Activated CD8-positive, alpha-beta memory T cell treated with anti-CD3 and anti-CD28 coated beads for 36 hours (primary cell): ENCODE measurements at regions not wholly inside any gene's neighbourhood (a gene's known extent, or its start where the extent isn't known, plus 50 kb on each side); places are given as distances from the start of the nearest gene placed in this dataset.

Source experiments
- CTCF ChIA-PET: fragments of 350-600 bp; sonication (Branson Sonifier 250); formaldehyde crosslinking; loops from one replicate; lab custom pipeline; 2021; ENCODE audit warnings: antibody characterized with exemption; lab: Charles Lee
- POLR2A ChIA-PET: fragments of 350-600 bp; sonication (Branson Sonifier 250); formaldehyde crosslinking; loops from one replicate; lab custom pipeline; 2021; ENCODE audit warnings: antibody characterized with exemption; lab: Charles Lee

DNA sequence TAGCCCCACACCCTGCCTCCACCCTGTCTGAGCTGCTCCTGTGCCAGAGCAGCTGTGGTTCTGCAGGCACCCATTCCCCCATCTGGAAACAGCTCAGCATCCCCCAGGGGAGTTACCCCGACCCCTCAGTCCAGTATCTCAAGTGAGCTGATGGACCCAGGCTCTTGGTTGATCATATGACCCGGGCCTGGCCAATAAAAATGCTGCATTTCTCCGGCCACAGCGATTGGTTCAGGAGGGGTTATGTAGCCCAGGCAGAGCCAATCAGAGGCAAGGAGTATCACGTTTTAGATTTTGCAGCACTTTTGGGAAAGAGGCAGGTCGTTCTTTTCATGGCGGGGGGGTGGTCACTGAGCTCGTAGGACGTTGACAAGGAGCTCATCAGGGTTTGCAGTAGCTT, 120.8 kb downstream of the TPRA1 start:
- ChIA-PET CTCF (no interaction called here), POLR2A (no interaction called here)

DNA sequence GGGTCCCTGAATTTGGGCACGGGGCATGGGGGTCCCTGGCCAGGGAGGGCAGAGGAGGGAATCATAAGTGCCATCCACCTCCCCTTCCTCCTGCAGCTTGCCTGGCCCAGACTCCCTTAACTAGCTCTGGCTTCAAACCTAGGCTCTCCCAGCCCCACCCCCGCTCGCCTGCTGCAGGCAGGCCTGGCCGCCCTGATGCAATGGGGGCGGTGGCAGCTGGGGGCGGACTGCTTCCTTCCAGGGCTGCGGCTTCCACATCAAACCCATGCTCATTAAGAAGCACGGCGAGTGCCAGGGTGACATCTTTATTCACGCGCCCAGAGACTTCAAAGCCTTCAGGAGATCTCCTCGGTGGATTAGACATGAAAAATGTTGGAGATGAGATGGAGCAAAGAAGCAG, 123.1 kb downstream of the TPRA1 start:
- ChIA-PET POLR2A (no interaction called here), CTCF (no interaction called here)

DNA sequence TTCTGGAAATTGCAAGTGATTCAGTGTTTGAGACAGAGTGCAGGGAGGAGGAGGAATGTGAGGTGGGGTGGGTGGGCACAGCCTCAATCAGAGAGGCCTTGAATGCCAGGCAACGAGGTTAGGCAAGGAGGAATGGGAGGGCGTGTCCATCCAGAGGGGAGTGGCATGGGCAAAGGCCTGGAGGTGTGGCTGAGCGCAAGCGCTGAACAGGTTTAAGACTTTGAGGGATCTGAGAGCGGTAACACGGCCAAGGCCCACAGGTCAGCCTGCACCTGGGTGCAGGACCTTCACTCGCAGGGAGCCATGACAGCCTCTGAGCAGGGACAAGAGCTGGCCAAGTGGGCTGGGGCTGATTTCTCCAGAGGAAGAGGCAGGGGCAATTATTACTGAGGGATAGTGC, 125.9 kb downstream of the TPRA1 start:
- CTCF ChIA-PET = no interaction called here
- POLR2A ChIA-PET = no interaction called here

DNA sequence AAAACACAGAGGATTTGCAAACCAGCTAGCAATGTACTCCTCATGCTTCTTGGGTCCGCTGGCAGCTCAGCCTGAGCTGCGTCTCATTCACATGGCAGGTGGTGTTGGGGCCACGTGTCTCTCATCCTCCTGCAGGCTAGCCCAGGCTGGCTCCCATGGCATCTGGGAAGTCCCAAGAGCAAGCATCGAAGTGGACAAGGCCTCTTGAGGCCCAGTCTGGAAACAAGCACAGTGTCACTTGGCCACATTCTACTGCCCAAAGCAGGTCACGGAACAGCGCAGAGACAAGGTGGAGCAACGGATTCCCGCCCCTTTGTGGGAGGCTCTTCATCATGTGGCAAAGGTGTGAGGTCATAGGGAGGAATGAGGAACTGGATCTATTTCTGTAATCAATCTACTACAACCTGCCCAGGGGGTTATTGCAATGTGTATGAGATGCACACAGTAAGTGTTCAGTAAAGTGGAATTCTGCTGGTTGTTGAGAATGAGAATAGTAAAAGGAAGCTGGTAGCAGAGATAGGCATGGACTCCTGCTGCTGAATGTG, 128.3 kb downstream of the TPRA1 start:
- ChIA-PET CTCF (no interaction called here), POLR2A (no interaction called here)

DNA sequence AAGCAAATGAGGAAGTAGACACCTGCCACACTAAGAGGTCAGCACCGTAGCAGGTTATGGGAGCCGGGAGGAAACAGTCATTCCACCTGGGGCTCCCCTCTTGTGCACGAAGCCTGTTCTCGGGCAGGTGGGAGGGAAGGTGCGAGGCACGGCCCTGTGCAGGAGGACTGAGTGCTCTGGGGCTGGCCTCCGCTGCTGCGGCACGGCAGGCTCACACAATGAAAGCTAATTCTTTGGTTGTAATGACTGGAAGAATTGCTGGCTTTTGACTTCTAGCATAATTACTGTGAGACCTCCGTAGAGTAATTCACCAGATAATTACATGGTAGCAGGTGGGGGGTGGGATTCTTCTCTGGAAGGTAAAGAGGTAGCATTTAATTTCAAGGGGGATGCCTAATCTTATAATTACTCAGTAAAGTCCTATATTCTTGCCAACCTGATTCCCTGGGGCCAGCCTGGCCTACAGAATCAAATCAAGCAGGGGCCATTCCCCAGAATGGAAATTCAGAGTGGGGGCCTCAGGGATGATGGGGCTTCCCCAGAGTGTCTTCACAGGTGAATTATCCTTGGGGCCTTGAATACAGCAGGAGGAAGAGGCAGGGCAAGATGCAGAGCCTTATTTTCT, 129.1 kb downstream of the TPRA1 start:
- ChIA-PET POLR2A (no interaction called here), CTCF (no interaction called here)

DNA sequence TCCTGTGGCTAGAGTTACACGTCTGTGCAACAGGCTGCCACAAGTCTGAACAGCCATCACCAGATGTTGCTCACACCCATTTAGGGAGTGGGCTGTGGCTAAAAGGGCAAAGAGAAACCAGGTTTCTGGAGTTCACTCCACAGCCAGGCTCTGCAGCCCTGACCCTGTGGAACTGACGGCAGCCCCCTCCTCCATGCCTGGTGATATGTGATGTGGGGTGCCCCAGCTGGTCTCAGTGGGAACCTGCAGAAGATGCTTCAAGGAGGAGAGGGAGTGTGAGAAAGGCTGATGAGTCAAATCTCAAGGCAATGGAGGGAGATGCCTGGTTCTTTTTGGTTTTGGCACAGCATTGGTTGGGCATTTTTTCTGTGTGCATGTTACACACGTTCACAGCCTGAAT, 130.6 kb downstream of the TPRA1 start:
- CTCF ChIA-PET = no interaction called here
- POLR2A ChIA-PET = no interaction called here

DNA sequence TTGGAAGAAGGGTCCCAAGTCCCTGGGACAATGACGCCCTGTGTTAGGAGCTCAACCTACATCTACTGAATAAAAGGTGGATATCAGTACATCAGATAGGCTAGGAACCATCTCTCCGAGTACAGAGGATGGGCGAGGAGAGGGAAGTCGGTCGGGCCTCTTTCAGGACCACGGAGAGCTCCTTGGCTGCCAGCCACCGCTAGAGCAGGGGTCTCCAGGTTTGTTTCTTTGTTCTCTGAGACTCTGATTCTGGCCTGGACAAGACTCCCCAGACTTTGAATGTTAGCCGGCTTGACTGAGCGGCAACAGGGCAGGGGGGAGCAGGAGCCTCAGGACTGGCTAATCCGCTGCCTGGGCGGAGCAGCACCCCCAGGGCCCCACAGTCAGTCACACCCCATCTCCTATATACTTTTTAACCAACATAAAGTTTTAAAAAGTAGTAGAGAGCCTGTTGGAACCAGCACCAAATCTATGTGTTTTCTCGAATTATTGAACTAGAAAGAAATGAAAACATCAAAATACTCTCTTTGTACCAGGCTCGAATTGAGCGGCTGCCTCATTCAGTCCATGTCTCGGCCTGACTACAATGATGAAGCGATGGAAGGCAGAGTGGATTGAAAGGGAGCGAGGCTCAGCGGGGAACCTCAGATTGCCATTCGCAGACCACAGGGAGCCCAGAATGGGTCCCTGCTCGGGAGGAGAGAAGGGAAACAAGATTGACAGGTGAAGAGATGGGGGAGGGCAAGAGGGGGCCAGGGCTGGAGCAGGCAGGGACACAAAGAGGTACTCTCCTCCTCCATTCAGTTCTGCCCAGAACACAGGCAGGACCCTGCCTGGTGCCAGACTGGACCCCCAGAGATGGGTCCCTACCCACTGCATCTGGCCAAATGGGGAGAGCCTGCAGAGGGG, 131.6 kb downstream of the TPRA1 start:
- ChIA-PET CTCF (interaction anchor here (1.2 kb wide), 1 partner anchor 779 kb away, joined by 3 read pairs; no protein-coding TSS in a partner anchor), POLR2A (no interaction called here)

DNA sequence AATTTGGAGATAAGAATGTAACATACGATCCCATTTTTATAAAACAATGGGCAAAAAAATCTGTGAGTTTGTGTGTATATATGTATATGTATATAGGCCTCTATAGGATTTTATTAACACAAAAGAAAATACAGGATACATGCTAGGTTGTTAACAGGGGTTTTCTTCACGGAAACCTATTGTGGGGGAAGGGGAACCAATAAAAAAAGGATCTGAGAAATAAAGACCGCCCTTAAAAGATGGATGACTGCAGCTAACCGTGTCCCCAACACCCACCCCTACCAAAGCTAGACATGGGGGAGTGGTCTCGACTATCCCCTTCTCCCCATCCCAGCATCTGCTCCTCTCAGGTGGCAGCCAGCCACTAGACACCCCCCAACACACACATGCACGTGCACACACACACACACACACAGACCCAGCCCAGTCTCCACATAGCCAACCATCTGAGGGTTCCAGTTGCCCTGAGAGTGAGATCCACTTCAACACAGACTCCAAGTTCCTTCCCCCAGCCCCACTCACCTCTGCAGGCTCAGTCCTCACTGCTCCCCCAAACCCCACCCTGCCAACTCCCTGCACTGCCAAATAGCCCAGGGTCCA, 132.9 kb downstream of the TPRA1 start:
- CTCF ChIA-PET = interaction anchor here (1.2 kb wide), 2 partner anchors 90 to 778 kb away, joined by 3 to 4 read pairs; no protein-coding TSS in a partner anchor

DNA sequence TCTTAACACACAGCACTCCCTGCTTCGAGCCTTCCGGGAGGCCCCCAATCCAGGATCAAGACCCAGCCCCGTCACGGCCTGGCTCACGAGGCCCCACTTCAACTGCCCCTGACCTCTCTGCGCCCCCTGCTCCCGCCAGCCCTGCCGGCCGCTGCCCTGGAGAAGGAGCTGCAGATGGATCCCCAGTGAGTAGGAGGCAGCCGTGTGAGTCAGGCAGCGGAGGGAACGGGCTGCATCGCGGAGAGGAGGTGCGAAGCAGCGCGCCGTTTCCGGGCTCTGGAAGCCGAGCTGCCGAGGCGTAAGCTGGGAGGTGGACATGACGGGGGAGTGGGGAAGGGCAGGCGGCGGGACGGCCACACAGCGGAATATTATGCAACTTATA, 133.4 kb downstream of the TPRA1 start:
- ChIA-PET POLR2A (no interaction called here), CTCF (interaction anchor here (1.2 to 1.5 kb wide), 2 partner anchors 38 to 90 kb away, joined by 3 to 4 read pairs; no protein-coding TSS in a partner anchor)

More for the DNA sequence above, 132.9 kb downstream of the TPRA1 start:
- POLR2A ChIA-PET = no interaction called here

DNA sequence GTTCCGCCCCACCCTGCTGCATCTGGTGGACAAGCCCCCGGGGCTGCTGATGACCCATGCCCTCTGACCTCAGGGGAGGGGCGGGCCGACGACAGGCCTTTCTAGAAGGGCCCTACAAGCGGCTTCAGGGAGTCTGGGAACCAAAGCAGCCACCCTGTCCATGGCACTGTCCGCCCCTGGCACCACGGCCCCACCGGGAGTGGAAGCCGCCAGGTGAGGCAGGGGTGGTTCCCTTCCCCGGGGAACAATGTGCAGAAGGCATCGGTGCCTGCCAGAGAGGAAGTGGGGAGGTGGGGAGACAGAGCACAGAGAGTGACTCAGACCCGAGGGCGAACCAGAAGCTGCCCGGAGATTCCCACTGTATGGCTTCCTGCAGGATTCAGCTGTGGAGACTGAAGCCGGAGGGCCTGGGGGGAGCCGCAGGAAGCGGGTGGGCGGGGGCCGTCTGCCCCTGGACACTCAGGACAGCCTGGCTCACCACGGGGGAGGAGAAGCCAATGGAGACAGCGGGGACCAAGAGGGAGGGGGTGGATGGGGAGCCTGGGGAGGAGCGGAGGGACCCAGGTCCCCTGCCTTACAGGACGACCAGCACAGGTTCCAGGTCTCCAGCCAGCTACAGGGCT, 134.0 kb downstream of the TPRA1 start:
- POLR2A ChIA-PET = no interaction called here
- CTCF ChIA-PET = interaction anchor here (0.9 to 1.6 kb wide), 7 partner anchors 9 to 777 kb away, joined by 3 to 6 read pairs (median 3); no protein-coding TSS in a partner anchor

DNA sequence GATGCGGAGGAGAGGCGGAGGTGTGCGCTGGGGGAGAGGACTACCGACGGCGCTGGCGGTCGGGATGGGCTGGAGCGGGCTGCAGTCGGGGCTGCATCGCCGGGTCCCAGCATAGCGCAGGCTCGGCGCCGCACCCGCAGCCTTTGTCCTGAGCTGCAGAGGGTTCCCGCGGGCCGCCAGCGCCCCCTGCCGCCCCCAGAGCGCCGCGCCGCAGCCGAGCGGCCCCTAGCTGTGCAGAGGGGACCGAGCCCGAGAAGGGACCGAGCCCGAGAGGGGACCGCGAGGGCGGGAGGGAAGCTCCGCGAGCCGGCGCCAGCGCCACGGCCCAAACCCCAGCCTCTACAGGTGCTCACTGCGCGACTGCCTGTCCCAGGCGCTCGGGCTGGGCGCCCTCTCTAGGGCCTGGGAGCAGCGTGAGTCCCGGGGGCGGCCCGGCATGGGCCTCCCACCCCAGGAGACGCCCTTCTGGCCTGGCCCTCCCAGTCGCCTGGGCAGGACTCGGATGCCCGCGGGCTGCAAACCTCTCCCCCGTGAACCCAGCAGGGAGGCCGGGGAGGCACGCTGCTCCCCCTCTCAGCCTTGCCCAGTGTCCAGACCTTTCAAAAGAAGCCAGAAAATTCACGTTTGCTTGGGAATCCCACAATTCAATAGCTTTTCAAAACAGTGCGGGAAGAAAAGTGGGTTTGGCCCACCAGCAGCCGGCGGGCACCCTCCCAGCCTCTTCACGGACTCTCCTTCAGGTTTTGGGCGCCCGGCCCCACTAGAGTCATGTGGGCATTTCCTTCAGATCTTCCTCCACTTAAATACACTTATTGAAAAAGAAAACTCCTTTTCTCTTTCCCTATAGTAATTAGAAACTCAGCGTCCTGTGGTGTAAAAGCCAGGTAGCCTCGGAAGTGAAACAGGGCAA, 134.7 kb downstream of the TPRA1 start:
- POLR2A ChIA-PET = no interaction called here
- CTCF ChIA-PET = interaction anchor here (0.6 to 1.7 kb wide), 10 partner anchors 8 to 776 kb away, joined by 3 to 6 read pairs (median 3); no protein-coding TSS in a partner anchor

DNA sequence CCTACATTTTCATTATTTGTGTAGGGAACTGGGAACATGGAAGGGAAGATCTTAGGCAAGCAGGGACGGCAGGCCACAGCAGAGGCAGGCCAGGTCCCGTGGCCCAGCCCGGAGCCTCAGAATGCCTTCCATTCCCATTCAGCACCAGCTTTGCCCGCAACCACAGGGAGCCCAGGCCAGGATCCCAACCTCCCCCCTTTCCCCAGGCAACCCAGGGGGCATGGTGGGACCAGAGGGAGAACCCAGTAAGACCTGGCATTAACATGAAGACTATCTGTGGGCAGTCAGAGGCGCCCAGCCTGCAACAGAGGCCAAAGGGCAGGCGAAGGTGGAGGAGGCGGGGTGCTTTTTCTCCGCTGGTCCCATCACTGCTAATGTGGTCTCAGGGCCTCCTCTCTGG, 135.6 kb downstream of the TPRA1 start:
- ChIA-PET POLR2A (no interaction called here), CTCF (interaction anchor here (0.6 to 1.7 kb wide), 5 partner anchors 17 to 775 kb away, joined by 3 to 6 read pairs (median 4); no protein-coding TSS in a partner anchor)

DNA sequence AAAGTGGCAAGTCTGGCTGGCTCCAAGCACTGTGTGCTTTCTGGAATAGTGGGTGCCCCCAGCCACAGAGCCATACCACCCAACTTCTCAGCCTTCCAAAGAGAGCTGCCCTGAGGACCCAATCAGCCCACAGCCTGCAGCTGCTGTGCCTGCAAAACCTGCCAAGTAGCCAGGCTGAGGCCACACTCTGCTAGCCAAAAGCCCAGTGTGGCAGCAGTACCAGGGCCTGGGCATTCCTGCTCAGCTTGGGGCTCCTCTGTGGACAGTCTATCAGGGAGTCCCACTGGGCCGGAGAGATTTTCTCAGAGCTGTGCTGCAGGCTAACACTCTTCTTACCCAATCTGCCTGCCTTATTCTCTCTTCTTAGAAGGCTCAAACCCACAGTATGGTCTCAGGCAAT, 136.5 kb downstream of the TPRA1 start:
- CTCF ChIA-PET = interaction anchor here (1.7 kb wide), 1 partner anchor 16 kb away, joined by 3 read pairs; no protein-coding TSS in a partner anchor

DNA sequence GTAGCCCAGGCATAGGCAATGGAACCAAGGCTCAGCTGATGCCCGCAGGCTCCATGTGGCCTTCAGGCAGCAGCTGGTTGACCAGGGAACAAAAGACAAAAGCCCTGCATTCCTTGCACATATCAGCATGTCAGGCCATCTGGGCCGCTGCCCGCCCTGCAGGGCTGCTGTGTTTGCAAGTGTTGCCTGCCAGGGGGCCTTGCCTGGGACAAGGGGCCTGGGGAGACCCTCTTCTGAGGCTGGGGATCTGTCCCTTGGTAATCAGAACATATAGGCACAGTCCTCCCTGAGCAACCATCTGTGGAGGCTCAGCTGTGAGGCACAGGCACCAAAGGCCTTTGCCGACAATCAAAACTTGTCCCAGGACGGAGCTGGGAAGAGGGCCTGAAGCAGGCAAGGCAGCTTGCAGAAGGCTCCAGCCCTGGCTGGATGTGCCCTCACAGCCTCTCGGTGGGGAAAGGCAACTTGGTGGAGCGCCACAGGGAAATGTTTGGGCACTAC, 138.2 kb downstream of the TPRA1 start:
- ChIA-PET CTCF (interaction anchor here (0.7 kb wide), 1 partner anchor 773 kb away, joined by 3 read pairs; no protein-coding TSS in a partner anchor), POLR2A (no interaction called here)

More for the DNA sequence above, 136.5 kb downstream of the TPRA1 start:
- POLR2A ChIA-PET = no interaction called here

DNA sequence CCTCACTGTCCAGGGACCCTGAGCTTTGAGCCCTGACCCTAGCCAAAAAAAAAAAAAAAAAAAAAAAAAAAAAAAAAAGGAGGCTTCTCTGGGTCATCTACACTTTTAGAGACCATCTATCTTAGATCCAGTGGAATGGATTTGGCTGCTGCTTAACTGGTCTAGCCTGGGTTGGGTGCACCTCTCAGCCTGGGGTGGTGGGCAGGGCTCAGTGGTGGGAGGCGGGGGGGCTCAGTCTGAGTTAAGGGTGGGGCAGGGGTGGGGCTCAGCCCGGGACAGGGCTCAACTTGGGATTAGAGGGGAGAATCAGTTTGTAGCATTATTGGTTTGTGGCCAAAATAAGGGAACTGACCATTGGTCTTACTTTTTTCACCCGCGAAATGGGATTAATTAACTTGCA, 139.2 kb downstream of the TPRA1 start:
- POLR2A ChIA-PET = no interaction called here
- CTCF ChIA-PET = interaction anchor here (1.1 kb wide), 1 partner anchor 93 kb away, joined by 3 read pairs; no protein-coding TSS in a partner anchor

DNA sequence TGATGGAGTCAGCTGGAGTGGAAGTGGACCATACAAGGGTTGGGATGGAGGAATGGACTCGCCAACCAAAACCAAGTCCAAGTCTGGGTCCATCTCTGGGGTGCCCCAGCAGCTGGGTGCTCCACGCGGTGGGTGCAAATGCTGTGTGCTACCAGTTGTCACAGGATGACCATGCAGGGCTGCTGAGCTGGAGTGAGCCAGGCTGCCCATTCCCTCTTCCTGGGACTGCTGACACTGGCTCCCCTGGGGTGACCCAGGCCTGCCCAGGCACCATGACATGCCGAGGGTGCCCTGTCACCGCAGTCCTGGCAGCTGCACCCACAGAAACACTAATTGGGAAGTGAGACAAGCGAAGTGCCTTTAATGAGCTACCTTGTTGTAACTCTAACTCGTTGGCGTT, 140.2 kb downstream of the TPRA1 start:
- POLR2A ChIA-PET = no interaction called here
- CTCF ChIA-PET = no interaction called here

DNA sequence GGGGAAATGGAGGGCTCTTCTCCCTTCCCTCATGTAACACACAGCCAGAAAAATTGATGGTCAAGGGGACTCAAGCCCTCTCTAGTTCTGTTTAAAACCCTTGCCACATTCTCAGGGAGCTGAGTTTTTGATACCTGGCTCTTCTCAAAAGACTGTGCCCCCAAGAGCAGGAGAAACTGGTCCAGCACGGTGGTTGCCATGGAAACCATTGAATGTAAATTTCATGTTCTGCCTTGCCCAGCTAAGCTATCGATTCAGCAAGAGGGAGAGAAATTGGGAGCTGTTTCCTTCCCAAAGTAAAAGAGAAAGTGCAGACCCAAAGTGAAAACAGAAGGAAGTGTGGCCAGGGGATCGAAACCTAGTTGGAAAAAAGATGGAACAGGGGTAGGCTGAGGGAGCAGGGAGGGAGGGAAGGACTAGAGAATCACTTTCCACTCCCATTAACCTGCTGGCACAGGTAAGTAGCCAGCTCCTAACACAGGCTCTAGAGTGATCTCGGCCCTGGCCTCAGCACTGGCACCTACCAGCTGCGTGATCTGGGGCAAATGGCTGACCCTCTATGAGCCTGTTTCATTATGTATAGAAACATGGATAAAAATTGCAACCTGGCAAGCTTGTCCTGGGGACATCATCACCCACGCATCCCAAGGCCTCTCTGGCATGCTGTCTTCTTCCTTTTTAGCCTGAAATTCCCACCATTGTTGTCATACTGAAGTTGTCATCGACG, 140.9 kb downstream of the TPRA1 start:
- CTCF ChIA-PET = no interaction called here
- POLR2A ChIA-PET = no interaction called here
